SKM-1 (cell line): ENCODE measurements at regions not wholly inside any gene's neighbourhood (a gene's known extent, or its start where the extent isn't known, plus 50 kb on each side); places are given as distances from the start of the nearest gene placed in this dataset.
"Not testable (repeated sequence)": the region's sequence is repeated elsewhere in the genome, so short reads cannot be mapped to it uniquely, and the experiment has no call there.

Experiments
- DNase-seq: peaks from one replicate; lab custom pipeline; 2025; ENCODE audit not compliant: unreplicated experiment; lab: John Stamatoyannopoulos, UW

DNA sequence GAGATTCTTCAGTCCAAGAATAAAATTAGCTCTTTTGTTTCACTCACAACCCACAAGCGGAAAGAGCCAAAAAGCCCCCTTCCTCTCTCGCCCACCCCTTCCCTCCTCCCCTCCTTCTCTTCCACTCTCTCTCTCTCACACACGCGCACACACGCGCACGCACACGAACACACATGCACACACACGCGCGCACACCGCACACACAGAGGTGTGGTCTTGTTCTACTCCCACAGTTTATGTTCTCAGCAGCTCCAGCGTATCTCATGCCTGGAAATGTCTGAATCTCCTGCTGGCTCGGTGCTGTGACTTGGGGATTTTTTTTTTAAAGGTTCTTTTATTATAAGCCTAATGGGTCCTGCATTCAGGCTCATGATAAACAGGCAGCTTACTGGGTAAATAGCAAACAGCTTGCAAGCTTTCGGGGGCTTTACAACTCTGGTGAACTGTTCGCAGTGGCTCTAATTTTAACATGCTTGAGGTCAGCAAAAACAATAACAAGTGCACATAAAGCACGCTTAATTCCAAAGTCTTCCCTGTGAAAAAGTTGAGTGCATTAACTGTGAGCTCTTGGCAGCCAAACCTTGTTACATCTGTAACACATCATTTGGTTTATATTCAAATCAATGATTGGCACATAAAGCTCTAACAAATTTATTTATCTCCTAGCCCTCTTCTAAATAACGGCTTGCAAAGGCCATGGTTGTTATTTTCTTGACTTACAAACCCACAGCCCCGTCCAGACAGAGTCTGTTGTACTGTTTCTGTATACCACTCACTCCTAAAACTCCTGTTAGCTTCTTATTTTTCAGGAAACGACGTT lies 424.1 kb upstream of the MGMT start:
- no peak for DNase-seq

- DNase-seq = no peak
Measured at GRCh38 chr10:129043691-129044090, 423.4 kb upstream of the MGMT start.

DNA sequence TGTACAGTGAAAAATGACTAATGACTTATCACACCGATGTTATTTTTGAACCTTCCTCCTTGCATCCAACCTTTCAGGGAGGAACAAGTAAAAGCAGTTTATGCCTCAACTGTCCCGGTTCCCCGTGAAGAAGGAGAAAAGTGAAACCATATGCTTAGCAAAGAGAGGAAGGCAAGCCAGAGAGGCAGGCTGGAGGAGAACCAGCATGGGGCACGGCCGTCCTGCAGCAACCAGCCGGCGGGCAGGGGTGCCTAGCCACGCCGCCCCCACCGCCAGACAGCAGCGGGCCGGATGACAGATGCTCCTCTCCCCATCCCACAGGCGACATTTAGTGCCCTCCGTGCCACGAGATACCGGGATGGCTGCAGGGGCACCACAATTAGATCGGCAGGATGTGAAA lies 421.4 kb upstream of the MGMT start:
- no peak for DNase-seq

GRCh38 chr10:129046065-129046681 lies 420.9 kb upstream of the MGMT start:
- DNase-seq = no peak

- DNase-seq = no peak
Measured at GRCh38 chr10:129046962-129047361, 420.1 kb upstream of the MGMT start.

DNA sequence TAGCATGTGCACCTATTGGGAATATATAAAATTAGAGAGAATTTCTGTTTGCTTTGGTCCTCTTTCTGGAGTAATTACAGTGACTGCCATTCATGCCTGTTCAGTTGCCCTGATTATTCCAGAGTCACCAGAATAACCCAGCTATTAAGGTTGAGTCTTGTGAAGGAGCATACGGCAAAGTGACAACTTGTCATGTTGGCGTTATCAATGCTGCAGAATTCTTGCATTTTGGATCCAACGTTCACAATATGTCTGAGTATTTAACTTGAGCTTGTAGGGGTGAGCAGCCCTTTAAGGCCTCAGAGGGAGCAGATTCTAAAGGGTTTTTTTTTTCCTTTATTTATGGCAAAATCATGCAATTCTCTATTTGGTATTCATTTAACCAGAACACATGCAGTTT lies 419.4 kb upstream of the MGMT start:
- no peak for DNase-seq

- DNase-seq = no peak
Measured at GRCh38 chr10:129048513-129048912, 418.5 kb upstream of the MGMT start.

DNA sequence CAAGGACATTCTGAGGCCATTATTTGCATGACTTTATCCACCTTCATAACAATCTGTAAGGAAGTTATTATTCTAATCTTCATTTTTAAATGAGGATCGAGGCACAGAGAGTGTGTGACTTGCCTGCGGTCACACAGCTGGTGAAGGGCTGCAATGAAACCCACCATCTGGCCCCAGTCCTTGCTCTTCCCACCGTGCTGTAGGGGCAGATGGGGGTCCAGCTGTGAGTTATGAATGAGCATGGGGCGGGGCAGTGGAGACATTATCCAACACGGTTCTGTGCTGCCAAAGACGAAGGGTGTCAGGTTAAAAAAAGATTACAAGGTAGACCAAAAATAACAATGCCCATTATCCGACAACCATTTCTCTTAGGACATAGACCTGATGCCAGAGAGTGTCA lies 417.5 kb upstream of the MGMT start:
- no peak for DNase-seq

GRCh38 chr10:129055225-129055624 lies 411.8 kb upstream of the MGMT start:
- DNase-seq = no peak

DNA sequence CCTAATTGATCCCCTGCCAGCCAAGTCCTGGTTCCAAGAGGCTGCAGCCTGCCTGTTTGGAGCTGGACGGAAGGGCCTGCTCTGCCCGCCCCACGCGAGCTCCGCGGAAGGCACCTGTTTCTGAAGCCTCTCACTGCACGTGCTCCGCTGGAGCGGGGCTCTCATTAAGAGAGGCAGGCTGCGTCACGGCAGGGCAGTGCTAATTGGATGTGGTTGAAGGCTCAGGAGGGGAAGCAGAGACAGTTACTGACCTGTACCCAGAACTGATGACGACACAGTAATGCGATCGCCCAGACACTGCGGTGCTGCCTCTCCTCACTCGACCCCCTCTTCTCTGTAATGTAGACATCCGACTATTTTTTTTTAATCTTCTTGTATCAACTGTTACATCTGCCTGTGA lies 411.1 kb upstream of the MGMT start:
- no peak for DNase-seq

- DNase-seq = no peak
Measured at GRCh38 chr10:129056734-129057689, 410.0 kb upstream of the MGMT start.

DNA sequence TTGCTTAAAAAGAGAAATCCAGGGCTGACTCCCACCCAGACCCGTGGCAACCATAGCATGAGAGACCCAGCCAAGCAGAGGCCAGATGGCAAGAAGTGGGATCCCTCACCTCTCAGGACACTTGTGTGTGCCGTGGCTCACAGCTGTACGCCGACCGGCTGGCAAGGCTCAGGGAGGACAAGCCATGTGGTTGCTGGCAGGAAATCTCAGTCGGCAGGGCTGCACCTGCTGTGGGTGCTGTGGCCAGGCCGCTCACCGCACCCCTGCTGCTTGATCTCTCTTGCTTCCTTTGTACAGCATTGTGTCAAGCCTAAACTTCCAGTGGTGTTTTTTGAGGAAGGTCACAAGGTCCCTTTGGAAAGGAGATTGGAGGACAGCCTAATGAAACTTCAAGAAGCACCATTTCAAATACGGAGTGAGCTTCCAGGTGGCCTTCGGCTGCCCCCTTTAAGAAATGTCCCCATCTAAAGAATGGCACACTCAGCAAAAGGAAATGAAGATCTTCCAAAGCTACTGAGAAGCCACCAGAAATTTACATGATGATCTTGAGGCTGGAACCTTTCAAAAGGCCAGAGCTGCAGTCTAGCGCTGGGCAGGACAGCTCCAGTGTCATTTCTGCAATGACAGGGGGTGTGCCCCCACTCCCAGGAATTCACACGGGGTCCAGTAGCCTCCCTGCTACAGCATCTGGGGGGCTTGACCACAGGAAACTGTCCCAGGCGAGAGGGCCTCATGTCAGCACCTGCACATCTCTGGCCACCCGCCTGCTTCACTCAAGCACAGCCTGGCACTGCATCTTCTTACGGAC lies 409.0 kb upstream of the MGMT start:
- DNase-seq = no peak

GRCh38 chr10:129058664-129059155 lies 408.3 kb upstream of the MGMT start:
- no peak for DNase-seq

GRCh38 chr10:129059977-129060376 lies 407.1 kb upstream of the MGMT start:
- DNase-seq = no peak

GRCh38 chr10:129063212-129063611 lies 403.8 kb upstream of the MGMT start:
- DNase-seq = no peak

DNA sequence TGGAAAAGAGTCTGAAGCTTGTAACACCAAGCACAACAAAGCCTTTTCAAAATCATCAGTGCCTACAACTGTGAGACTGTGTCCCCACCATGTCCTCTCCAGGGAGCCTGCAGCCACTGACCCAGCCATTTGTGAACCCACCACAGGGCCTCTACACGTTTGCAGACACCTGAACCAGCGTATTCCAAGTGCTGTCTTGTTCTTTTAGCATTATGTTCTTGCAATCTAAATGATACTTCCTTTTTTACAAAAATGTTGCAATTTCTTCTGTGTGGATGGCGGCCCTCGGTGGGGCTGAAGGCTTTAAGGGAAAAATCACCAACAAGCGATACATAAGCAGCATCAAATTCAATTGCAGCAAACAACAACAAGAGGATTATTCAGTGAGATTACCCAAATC lies 403.2 kb upstream of the MGMT start:
- no peak for DNase-seq

- DNase-seq = not testable (repeated sequence)
Measured at GRCh38 chr10:129066529-129066928, 400.5 kb upstream of the MGMT start.

DNA sequence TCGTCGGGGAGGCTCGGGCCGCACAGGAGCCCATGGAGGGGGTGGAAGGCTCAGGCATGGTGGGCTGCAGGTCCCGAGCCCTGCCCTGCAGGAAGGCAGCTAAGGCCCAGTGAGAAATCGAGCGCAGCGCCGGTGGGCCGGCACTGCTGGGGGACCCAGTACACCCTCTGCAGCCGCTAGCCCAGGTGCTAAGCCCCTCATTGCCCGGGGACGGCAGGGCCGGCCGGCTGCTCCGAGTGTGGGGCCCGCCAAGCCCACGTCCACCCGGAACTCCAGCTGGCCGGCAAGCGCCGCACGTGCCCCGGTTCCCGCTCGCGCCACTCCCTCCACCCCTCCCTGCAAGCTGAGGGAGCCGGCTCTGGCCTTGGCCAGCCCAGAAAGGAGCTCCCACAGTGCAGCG lies 395.6 kb upstream of the MGMT start:
- not testable (repeated sequence) for DNase-seq

DNA sequence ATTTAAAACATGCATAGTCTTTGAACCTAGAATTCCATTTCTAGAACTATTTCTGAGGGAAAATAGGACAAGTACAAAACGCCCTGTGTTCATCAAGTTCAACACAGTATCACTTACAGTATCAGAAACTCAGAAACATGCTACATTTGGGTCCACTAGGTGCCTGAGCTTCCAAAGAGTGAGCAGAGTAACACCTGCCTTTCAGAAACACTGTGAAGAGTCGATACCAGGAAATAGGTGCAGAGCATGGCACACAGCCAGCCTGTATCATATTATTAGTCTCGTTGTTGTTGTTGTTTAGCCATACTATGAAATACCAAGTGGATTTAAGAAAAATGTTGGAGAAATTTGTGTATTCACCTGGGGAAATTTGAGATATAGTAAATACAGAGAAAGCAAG lies 392.1 kb upstream of the MGMT start:
- DNase-seq = no peak

- no peak for DNase-seq
Measured at GRCh38 chr10:129075508-129075907, 391.5 kb upstream of the MGMT start.

DNA sequence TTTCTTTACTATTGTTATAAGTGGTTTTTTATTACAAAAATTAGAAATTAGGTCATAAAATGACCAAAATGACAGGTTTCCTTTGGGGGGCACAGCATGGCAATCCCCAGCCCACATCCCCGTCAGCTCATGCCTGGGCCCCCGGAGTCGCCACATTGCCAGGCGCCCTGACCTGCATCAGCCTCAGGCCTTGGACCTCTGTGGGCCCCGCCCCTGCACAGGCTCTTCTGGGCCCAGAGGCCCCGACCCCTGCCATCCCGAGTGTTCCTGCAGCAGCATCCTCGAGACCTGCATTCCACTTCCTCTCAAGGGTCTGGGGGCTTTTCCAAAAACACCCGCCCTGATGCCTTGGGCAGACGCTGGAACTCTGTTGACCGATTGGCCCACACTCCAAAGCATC lies 391.1 kb upstream of the MGMT start:
- DNase-seq = no peak
